NCI-H345 (cell line): ENCODE measurements at regions not wholly inside any gene's neighbourhood (a gene's known extent, or its start where the extent isn't known, plus 50 kb on each side); places are given as distances from the start of the nearest gene placed in this dataset.

Experiments used
- DNase-seq: peaks from one replicate; lab custom pipeline; 2025; lab: John Stamatoyannopoulos, UW

DNA sequence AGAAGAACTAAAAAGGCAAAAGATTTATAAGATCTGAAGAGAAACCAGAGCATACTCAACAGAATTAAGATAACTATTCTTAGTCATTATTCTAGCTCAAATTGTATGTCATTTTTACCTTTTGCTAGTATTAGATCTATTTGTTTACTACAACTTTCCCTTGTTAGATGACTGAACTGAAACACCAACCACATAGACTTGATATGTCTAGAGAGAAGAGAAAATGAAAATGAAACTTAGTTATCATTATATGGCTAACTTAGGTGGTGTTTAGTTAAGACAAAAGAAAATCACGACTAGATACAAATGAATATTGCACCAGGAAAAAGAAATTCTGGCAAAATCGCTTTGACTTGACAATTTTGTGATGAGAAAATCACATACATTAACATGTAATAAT, 690.8 kb downstream of the PCDH18 start:
- no peak for DNase-seq

DNA sequence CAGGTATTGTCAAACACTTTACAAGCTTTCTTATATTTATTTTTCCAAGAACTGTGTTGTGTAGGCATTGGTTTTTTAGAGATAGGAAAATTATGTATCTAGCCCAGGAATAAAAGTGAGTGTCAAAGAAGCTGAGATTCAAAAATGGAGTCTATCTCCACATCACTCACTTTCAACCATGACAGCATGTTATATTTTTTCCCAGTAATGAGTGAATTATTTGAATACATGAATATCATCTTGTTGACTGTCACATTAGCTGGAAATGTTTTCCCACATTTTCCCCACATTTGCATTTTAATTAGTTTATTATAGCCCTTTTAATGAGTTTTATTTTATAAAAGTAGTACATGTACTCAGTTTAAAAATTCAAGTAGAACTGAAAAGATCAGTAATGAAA, 693.7 kb downstream of the PCDH18 start:
- DNase-seq, result no peak

DNA sequence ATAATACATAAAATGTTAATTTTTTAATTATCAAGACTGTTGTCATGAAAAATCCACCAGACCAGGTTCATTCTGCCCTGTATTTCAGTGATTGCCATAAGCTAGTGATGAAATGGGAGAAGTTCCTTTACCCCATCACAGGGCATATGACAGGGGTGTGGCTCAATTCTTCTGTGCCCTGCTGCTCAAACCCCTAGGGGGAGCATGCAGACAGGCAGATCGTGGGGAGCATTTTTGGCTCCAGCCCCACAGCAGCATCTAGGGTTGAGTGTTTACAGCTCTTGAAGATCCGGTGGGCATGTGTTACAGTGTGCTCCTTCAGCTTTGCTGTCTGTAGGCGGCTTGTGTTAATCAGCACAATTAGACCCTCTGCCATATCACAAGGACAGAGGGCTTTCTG, 700.7 kb downstream of the PCDH18 start:
- DNase-seq, result no peak

DNA sequence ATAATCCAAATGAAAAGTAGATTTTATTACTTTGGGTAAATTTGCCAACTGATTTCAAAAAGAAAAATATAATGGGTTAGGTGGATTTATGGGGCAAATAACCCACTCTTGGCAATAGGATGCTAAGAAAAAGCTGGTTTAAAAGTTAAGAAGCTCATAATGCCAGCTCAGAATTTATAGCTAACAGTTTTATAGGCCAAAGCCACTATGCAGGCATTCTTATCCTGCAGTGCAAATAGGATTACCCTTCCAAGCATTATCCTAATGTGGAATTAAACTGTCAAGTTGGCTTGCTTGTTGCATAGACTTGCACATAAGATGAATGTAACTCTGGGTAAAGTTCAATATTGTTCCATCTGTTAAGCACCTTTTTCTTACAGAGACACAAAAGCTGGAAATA, 703.0 kb downstream of the PCDH18 start:
- DNase-seq, result no peak

DNA sequence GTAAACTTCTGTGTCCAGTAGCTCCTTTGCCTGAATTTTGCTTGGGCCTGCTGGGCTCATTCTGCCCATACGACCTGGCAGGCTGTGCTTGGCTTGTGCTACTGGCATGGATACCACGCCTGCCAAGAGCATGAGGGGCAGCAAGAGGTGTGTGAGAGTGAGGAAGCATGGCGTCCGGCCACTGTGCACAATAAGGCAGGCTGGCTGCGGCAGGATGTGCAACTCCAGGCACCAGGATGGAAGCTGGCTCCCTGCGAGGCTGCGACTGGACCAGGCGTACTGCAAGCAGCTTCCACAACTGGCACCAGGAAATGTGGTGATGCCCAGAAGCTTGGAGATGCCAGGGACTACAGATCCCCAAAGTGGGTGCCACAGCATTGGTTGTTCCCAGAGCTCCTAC, 709.3 kb downstream of the PCDH18 start:
- DNase-seq, result no peak

DNA sequence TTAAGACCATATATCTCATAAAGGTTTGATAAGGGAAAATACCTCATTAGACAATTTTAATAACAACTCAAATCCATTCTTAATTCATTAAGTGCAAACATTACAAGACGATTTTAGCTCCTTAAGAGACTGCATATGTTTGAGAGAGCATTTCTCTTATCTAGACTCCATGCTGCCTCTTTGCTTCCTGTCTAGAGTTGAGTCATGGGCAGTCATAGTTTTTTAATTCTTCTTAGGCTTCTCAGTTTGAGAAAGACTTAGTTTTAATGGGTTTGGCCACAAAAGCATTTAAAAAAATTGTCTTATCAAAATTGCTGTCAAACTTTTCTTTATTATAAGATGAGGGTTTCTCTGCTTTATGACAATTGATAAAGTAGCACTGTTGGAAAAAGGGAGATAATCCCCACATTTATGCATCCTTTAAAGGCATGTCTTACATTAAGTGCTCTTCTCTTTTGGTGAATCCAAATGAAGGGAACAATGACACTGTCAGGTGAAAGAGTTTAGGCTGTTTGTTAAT, 713.4 kb downstream of the PCDH18 start:
- DNase-seq, result no peak

DNA sequence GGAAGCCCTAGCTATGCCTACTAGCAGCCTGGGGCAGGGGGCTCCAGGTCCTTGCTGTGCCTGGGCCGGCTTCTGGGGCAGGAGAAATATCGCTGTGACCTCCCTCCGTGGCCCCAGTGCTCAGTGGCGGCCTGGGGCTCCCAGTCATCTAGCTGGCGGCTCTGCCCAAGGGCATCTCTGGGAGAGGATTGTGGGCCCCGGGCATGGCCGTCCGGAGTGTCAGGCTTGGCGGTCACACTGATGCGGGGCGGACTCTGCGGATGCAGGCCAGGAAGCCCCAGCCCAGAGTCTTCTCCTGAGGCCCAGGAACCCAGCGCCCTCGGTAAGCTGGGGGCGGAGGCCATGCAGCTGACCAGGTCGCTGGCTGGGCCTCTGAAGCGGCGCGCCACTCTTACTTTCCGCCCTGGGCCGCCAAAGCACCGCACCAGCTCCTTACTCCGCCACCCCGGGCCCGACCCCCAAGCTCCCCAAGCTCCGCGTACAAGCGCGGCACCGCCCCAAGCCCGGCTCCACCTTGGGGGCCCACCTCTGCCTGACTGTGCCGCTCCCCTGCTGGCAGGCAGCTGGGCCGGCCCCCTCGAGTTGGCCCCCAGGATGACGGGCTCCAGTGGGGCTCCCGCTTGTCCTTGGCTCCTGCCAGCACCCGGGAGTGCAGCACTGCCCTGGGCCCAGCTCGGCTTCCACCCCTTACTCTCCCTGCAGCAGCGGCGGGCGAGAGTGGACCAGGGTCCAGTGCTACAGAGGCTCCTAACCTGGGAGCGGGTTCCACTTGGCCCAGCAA, 720.0 kb downstream of the PCDH18 start:
- DNase-seq, result no peak

DNA sequence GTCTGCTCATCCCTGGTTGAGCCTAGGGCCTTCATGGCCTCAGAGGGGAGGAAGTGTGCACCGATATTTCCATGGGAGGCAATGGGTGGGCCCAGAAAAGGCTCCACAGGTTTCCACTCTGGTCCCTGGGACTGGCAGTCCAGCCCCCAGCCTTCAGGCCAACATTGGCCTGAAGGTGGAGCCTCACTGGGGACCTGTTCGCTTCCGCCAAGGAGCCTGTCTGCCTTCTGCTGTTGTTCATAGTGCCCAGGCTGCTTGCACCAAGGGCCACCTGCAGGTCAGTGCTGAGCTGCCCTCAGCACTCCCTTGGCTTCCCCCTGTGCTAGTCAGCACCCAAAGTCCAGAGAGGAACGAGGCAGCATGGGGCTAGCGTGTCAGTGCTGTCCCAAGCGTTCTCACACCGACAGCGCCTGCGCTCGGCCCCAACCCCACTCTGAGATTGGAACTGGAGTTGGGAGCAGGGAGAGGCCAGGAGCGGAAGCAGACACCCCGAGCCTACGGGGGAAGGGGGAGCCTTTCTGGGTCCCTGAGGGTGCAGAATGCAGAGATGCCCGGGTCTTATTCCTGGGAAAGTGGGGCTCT, 720.7 kb downstream of the PCDH18 start:
- DNase-seq, result no peak

DNA sequence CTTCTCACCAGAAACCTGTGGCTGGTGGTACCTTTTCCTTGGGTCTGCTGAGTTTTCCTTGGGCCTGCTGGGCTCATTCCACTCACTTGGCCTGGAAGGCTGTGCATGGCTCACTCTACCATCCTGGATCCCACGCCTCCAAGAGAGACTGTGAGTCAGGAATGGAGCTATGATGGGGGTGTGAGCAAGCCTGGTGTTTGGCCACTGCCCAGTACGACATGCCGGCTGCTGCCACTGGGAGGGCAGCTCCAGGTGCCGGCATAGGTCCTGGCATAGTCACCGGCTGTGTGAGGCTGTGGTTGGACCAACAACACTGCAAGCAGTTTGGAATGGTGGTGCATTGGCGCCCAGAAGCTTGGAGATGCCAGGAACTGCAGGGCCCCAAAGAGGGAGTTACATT, 721.7 kb downstream of the PCDH18 start:
- DNase-seq, result no peak

DNA sequence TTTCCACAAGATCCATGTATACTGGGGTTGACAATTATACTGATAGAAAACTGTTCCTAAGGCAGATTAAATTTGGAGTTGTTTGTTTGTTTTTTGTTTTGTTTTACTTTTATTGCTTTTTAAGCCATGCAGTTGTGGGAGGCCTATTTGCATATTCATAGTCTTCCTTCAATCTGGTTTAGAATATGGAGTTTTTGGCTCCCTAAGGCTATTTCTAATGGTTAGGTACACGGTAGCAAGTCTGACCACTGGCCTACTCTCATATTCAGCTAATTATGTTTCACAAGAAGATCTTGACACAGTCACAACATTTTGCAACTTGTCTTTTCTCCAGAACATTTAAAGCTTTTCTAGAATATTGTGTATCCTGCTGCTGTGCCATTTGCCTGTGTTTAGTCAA, 725.5 kb downstream of the PCDH18 start:
- no peak for DNase-seq

DNA sequence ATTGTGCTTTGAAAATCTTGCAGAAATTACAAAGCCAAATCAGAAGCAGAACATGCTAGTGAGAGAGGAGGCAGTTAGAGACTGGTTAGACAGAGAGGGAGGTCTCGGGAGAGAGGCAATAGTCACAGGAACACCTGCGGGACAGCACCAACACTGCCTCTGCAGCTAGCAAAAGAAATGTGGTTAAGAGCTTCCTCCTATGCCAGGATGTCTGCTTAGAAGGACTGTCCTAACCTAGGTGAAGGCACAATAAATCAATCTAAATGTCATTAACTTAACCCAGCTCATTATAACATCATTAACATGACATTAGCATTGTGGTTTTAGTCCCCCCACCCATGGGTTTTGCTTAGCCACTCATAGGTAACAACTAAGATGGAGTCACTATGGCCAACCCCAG, 726.7 kb downstream of the PCDH18 start:
- DNase-seq, result no peak

DNA sequence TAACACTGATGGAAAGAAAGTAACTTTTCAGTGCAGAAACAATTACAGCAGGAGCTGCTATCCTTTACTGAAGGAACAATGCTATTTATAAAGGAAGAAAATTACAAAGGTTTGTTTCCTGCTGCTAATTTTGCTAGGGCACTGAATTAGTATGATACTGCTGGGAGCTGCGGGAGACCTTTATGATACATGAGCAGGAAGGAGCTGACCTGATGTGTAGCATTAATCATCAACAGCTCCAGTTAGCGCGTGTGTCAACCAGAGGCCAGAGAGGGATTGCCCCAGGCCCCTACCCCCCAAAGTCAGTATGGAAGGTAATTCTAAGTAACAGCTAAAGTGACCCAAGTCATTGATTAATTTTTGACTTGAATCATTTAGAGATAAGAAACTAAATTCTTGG, 728.9 kb downstream of the PCDH18 start:
- no peak for DNase-seq

DNA sequence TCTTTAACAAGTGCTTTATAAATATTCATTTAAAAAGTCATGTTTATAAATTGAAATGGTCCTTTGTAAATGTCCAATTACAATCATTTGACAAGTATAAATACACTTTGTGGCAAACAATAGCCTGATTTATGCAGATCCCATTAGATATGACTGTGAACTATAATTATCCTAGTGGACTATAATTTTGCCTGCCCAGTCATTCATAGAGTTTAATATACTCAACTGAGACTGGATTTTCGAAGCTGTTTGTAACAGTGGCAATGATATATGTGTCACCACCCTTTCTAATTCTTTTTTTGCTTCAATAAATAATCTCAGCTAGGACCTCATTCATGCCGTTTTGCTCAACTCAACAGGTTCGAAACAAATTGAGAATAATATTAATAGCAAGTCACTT, 732.0 kb downstream of the PCDH18 start:
- no peak for DNase-seq

DNA sequence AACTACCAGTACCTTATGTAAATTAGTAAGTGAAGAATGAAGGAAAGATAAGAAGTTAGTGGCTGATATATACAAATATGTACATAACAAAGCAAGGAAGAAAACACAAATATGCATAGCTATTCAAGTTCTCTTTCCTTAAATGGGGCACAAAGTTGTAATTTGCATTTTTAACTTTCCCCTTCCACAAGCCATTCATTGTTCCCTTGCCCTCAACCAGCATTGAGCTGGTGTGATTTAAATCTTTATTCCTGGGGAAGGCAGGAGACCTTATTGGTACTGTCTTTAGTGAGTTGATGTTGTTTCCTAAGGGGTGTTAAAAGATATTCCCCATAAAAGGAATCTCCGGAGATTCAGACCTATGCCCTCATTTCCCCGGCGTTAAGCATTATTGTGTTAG, 735.3 kb downstream of the PCDH18 start:
- no peak for DNase-seq

DNA sequence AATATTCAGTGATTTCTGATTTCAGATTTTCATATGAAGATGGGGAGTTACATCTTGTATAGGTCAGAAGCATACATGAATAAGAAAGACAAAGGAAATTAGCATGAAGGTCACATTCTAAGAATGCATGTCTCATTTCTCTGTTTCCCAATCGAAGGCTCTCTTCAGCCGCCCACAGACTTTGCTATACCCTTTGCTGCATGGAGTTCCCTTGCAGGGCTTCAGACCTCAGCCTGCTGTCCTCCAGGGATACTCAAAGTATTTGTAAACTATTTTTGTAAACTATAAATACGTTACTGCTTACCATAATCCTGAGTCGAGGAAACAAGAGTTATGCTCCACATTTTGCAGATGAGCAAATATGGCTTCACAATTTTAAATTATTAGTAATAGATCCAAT, 738.4 kb downstream of the PCDH18 start:
- DNase-seq, result no peak

DNA sequence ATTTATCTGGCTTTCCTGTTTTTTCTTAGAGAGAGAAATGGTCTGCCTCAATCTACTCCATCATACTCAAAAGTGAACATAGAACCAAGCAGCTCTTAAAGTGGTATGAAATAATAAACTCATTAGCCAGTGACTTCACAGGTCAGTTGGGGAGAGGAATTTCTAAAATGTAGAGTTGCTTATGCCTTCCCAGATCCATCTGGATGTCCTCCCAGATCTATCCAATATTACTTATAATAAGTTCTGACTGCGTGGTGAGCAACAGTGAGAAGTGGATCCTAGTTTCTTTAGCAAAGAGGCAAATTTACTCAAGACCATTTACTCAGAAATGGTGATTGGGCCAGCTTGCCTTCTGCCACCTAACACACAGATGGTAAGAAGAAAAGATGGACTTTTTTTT, 748.0 kb downstream of the PCDH18 start:
- DNase-seq, result no peak

DNA sequence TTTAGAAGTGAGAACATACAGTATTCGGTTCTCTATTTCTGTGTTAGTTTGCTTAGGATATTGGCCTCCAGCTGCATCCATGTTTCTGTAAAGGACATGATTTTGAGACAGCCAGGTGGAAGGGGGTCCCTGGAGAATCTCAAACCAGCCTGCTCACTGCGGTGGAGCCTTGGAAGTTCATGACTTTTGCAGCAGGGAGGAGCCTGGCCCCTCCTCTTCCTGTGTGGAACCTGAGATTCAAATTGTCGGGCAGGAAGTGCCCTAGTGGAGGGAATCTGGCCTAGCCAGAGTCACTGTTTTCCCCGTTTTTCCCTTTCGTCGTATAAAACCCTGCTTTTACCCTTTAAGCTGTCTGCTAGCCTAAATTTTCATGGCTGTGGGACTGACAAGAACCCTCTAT, 762.6 kb downstream of the PCDH18 start:
- DNase-seq, result no peak

DNA sequence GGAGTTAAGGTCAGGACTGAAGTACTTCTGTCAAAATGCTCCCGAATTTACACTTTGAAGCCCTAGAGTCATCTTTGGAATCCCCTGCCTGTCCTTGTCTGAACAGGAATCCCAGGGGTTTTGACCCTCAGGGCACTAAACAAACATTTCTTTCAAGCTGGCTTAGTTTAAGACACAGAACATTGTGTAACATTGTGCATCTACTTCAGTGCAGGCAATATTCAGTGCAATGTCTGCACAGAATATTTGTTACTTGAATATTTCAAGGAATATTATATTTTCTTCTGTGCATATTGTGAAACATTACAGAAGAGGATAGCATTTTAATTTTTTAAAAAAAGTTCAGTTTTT, 763.4 kb downstream of the PCDH18 start:
- no peak for DNase-seq

DNA sequence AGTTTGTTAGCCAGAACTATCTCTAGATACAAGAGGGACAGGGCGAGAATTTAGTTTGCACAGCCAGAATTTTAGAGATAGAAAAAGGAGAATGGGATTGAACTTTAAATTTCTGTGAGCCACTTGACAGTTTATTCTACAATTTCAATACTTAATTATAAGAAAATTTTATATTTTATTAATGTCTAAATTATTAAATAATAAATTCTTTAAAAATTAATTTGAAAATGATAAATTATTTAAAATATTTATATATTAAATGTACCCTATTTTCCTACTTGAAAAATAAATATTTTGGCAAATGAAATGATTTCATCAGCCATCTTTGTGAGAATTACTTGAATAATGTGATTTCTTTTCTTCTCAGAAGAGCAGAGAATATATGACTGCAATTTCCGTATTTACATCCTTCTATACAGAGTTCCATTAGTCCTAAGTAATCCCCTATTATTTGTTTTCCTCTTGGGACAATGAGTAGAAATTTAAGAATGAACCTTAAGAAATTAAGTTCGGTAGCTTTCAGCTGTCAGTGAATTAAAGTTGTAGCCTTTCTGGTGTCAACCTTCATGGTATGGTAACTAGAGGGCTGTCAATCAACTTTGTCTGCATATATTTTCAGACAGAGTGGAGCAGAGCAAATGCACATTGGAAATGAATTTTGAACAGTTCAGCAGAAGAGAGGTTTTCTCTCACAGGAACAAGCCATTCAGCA, 763.9 kb downstream of the PCDH18 start:
- DNase-seq, result no peak

DNA sequence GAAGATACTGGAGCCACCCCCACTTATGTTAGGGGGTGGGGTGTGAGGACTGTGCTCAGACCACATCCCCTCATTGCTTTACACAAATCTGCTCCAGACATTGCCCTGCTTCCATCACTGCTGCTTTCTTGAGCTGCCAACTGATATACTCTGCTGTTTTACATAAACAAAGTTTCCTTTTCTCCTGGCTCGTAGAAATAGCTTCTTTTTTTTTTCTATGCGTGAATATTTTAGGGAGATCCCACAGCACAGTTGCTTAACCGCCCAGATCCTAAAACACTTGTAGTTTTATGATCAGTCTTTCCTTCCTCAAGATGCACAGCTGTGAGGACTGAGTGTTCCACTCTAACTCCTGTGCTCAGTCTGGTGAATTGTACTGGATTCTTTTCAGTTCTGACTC, 768.4 kb downstream of the PCDH18 start:
- no peak for DNase-seq

DNA sequence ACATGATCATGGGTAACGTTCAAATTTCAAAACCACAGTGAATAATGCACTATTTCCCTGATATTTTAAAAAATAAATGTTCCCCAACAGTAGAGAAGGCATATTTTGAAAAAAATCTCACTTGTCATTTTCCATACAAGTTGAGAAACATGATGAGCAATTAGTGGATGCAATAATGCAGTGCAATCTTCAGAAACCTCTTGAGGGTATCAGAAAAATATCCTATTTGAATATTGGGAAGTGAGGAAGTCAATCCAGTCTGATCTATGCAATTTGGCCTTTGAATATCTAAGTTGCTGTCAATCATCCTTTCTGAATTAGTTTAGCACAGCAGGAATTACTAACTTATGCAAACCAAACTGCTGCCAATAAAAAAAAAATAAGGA, 776.8 kb downstream of the PCDH18 start:
- no peak for DNase-seq

DNA sequence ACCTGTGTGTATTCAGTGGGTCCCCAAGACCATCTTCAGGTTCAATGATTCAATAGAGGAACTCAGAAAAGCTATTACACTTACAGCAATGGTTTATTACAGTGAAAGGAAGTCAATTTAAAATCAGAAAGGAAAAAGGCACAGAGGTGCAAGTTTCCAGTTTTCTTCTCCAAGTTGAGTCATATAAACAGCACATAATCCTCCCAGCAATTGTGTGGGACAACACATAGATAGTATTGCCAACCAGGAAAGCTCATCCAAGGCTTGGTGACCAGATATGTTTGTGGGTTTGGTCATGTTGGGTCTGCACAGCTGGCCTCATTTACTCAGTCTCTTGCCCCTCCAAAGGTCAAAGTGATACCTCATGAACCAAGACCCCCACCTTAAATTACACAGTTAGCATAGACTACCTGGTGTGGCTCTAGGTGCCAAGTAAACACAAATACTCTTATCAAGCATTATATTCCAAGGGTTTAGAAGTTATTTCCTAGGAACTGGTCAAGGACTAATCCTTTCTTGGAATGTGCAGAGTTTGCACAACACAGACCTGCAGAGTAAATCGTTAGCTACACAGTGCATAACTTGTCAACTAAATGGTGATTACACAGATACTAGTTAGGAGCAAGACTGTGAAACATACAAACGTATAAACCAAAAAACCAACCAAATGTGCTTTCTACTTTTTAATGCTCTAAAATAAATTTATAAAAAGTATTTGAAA, 777.3 kb downstream of the PCDH18 start:
- DNase-seq, result no peak

DNA sequence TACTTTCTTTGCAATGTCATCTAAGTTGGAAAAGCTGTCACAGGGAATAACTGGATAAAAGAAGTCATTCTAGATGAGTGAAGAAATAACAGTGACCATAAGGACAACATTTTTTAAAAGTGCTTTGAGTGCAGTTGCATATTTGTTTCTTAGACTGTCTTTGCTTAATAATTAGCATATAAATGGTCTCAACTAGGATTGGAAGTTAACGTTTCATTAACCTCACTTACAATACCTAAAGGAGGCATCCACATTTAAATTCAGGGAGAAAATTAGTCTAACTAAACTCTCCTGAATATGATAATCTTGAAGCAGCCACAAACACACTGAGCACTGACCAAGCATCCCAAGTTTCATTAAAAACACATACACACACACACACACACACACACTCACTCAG, 780.7 kb downstream of the PCDH18 start:
- DNase-seq, result no peak
